ENCODE measurements at regions not wholly inside any gene's neighbourhood (a gene's known extent, or its start where the extent isn't known, plus 50 kb on each side); places are given as distances from the start of the nearest gene placed in this dataset.

- TF ChIP-seq CTCF (IDR thresholded peaks at IDR 0.05; ENCODE audit: low read depth, low read length, missing input control) (no peak), REST (IDR thresholded peaks at IDR 0.05) (no peak), SP1 (IDR thresholded peaks at IDR 0.05) (no peak), RAD21 (IDR thresholded peaks at IDR 0.05) (no peak), ZBTB33 (IDR thresholded peaks at IDR 0.05) (no peak), TAF1 (conservative IDR thresholded peaks at IDR 0.05) (no peak), ATF3 (IDR thresholded peaks at IDR 0.05) (no peak), MAX (IDR thresholded peaks at IDR 0.05) (no peak), YY1 (IDR thresholded peaks at IDR 0.05) (no peak)
These were observed 64.1 kb upstream of the RAB6C start for GRCh38 chr2:129915303-129915840.

Measured in liver (tissue), 3 donors.